ENCODE measurements at regions not wholly inside any gene's neighbourhood (a gene's known extent, or its start where the extent isn't known, plus 50 kb on each side); places are given as distances from the start of the nearest gene placed in this dataset.
"Not testable (repeated sequence)": the region's sequence is repeated elsewhere in the genome, so short reads cannot be mapped to it uniquely, and the experiment has no call there.

DNA sequence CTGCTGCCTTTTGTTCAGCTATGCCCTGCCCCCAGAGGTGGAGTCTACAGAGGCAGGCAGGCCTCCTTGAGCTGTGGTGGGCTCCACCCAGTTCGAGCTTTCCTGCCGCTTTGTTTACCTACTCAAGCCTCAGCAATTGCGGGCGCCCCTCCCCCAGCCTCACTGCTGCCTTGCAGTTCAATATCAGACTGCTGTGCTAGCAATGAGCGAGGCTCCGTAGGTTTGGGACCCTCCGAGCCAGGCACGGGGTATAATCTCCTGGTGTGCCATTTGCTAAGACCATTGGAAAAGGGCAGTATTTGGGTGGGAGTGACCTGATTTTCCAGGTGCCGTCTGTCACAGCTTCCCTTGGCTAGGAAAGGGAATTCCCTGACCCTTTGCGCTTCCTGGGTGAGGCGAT lies 51.9 kb downstream of the DIPK2A start:
- TF ChIP-seq, protein P1, sequence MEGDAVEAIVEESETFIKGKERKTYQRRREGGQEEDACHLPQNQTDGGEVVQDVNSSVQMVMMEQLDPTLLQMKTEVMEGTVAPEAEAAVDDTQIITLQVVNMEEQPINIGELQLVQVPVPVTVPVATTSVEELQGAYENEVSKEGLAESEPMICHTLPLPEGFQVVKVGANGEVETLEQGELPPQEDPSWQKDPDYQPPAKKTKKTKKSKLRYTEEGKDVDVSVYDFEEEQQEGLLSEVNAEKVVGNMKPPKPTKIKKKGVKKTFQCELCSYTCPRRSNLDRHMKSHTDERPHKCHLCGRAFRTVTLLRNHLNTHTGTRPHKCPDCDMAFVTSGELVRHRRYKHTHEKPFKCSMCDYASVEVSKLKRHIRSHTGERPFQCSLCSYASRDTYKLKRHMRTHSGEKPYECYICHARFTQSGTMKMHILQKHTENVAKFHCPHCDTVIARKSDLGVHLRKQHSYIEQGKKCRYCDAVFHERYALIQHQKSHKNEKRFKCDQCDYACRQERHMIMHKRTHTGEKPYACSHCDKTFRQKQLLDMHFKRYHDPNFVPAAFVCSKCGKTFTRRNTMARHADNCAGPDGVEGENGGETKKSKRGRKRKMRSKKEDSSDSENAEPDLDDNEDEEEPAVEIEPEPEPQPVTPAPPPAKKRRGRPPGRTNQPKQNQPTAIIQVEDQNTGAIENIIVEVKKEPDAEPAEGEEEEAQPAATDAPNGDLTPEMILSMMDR (conservative IDR thresholded peaks at IDR 0.05): not testable (repeated sequence)
- TF ChIP-seq EZH2 (IDR thresholded peaks at IDR 0.05; ENCODE audit: low read depth): not testable (repeated sequence)

Data from PC-9 (cell line).